HFFc6 (cell line): ENCODE measurements at regions not wholly inside any gene's neighbourhood (a gene's known extent, or its start where the extent isn't known, plus 50 kb on each side); places are given as distances from the start of the nearest gene placed in this dataset.
"Not testable (repeated sequence)": the region's sequence is repeated elsewhere in the genome, so short reads cannot be mapped to it uniquely, and the experiment has no call there.

Experiments used
- DNase-seq: peaks from one replicate; pipeline ENCODE4 v3.0.0-alpha.2; 2018
- H3K27ac Mint-ChIP-seq: 2 replicates; pipeline ENCODE4 v1.8.0; 2020; ENCODE audit warnings: mild to moderate bottlenecking, mixed read lengths
- H3K27me3 Mint-ChIP-seq: 2 replicates; pipeline ENCODE4 v1.8.0; 2021; ENCODE audit warnings: mild to moderate bottlenecking, moderate library complexity, mixed read lengths; ENCODE audit not compliant: insufficient read depth
- H3K36me3 Mint-ChIP-seq: 2 replicates; pipeline ENCODE4 v1.8.0; 2021; ENCODE audit warnings: low read depth, mixed read lengths
- H3K4me1 Mint-ChIP-seq: 2 replicates; pipeline ENCODE4 v1.8.0; 2020; ENCODE audit warnings: low read depth, mixed read lengths
- H3K4me3 Mint-ChIP-seq: 2 replicates; pipeline ENCODE4 v1.8.0; 2020; ENCODE audit warnings: mild to moderate bottlenecking, moderate library complexity, mixed read lengths
- H3K9me3 Mint-ChIP-seq: 2 replicates; pipeline ENCODE4 v1.8.0; 2020; ENCODE audit warnings: mild to moderate bottlenecking, mixed read lengths
- CTCF ChIP-seq: fragments of 200-600 bp; sonication (generic); IDR thresholded peaks from 2 replicates; pipeline ENCODE4 v1.5.0; 2021; ENCODE audit warnings: antibody characterized with exemption, mild to moderate bottlenecking

DNA sequence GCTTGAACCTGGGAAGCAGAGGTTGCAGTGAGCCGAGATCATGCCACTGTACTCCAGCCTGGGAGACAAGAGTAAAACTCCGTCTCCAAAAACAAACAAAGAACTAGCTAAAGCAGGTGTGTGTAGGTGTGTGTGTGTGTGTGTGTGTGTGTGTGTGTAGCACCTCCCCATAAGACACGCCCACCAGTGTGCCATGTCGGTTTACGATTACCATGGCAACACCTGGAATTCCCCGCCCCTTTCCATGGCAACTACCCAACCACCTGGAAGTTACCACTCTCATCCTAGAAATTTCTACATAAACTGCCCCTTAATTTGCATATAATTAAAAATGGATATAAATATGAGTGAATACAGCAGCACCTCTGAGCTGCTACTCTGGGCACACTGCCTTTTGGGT lies 80.9 kb upstream of the ADGRE5 start:
- Mint-ChIP-seq H3K36me3 (no peaks in the 10 kb centered on the region), H3K4me3 (no peak overlapping the region), H3K4me1 (no peaks in the 10 kb centered on the region), H3K9me3 (no peaks in the 10 kb centered on the region), H3K27ac (no peak overlapping the region), H3K27me3 (peaks cover 29% of the 10 kb centered on the region)
- no peak for TF ChIP-seq CTCF
- no peak for DNase-seq

DNA sequence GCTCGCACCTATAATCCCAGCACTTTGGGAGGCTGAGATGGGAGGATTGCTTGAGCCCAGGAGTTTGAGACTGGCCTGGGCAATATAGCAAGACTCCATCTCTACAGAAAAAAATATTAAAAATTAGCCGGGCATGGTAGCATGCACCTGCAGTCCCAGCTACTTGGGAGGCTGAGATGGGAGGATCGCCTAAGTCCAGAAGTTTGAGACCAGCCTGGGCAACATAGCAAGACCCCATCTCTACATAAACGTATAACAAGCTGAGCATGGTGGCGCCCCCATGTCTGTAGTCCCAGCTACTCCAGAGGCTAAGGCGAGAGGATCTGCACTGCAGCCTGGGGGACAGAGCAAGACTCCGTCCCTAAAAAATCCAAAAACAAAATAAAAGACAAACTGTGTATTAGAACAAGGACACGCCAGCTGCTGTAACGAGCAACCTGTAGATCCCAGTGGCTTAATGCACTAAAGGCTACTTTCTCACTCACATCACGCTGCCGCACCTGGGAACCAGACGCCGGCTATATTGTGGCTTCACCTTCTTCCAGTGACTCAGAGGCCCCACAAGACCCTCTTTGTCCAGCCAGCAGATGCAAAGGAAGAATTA lies 81.9 kb upstream of the ADGRE5 start:
- not testable (repeated sequence) for H3K4me3 Mint-ChIP-seq, DNase-seq, H3K4me1 Mint-ChIP-seq, H3K27ac Mint-ChIP-seq, H3K36me3 Mint-ChIP-seq, H3K9me3 Mint-ChIP-seq
- H3K27me3 Mint-ChIP-seq, result peaks cover 29% of the 10 kb centered on the region

GRCh38 chr19:14297883-14298576 lies 83.2 kb upstream of the ADGRE5 start:
- H3K27me3 Mint-ChIP-seq, result peaks cover 30% of the 10 kb centered on the region
- not testable (repeated sequence) for H3K4me3 Mint-ChIP-seq, H3K36me3 Mint-ChIP-seq, DNase-seq, H3K4me1 Mint-ChIP-seq, H3K9me3 Mint-ChIP-seq, H3K27ac Mint-ChIP-seq

DNA sequence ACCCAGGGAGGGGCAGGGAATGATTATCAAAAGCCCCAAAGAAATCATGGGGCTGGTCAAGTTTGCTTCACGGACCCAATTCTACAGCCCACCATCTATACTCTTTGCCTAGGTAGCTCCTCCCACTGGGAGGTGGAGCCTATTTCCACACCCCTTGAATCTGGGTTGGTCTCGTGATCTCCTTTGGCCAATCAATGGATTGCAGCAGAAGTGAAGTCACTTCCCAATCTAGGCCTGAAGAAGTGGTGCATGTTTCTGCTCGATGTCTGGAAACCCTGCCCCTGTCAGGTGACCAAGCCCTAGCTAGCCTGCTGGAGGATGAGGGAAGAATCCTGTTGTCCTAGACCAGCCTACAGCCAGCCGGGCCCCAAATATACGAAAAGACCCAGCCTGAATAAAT lies 86.3 kb upstream of the ADGRE5 start:
- H3K27ac Mint-ChIP-seq, H3K4me3 Mint-ChIP-seq, DNase-seq, H3K36me3 Mint-ChIP-seq, H3K4me1 Mint-ChIP-seq, H3K9me3 Mint-ChIP-seq: not testable (repeated sequence)
- peaks cover 18% of the 10 kb centered on the region for H3K27me3 Mint-ChIP-seq

- H3K4me3 Mint-ChIP-seq, result not testable (repeated sequence)
Observed at GRCh38 chr19:14293816-14294170, 87.5 kb upstream of the ADGRE5 start.

DNA sequence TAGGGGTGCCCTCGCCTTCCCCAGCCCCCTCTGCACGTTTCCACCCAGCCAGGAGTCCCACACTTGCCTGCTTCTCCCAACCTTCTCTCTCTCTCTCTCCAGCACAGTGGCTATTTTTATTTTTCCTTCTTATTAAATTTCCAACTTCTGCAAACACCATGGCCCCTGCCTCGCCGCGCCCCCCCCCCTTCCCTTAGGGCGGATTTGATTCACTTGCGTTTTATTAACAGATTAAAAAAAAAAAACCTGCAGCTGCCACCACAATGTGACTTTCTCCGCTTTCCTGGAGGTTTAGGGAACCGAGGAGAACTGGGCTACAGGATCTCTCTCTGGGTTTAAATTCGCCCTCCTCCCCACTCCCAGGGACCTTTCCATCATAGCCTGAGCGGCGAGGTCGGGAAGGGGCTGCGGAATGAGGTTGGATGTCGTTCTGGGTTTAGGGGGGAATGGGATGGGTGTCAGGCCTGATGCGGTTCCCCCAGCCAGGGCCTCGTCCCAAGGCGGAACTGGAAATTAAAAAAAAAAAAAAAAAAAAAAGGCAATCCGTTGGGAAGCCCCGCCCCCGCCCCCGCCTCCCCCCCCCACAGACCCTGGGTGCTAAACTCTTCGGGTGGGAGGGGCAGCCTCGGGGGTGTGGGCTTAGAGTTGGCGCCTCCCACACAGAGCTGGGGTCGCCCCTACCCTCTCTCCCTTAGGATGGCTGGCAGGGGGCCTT lies 87.3 kb upstream of the ADGRL1 start:
- H3K27ac Mint-ChIP-seq, result not testable (repeated sequence)

More at GRCh38 chr19:14293816-14294170, 87.5 kb upstream of the ADGRE5 start:
- H3K27me3 Mint-ChIP-seq, result peaks cover 25% of the 10 kb centered on the region
- not testable (repeated sequence) for DNase-seq, H3K36me3 Mint-ChIP-seq, H3K27ac Mint-ChIP-seq, H3K4me1 Mint-ChIP-seq, H3K9me3 Mint-ChIP-seq

DNA sequence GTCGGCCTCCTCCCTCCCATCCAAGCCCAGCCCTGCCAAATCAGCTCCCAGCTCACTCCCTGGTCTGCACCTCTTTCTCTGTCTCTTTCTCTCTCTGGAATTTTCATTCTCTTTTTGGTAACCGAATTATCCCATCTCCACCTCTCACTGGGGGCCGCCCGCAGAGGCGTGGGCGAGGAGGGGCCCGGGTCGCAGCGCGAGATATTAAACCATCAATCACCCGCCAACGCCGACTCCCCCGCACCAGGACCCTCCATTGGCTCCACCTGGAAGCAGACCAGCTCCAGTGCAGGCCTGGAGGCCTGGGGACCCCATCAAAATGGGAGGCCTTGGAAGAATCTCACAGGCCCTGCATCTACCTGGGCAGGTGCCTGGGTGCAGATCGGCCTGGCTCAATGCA lies 83.8 kb upstream of the ADGRL1 start:
- not testable (repeated sequence) for H3K4me1 Mint-ChIP-seq, H3K4me3 Mint-ChIP-seq, H3K27ac Mint-ChIP-seq, H3K36me3 Mint-ChIP-seq, DNase-seq, H3K9me3 Mint-ChIP-seq
- H3K27me3 Mint-ChIP-seq, result peaks cover 35% of the 10 kb centered on the region

More for the DNA sequence above, 87.3 kb upstream of the ADGRL1 start:
- not testable (repeated sequence) for H3K9me3 Mint-ChIP-seq, H3K4me1 Mint-ChIP-seq, H3K36me3 Mint-ChIP-seq, H3K4me3 Mint-ChIP-seq, DNase-seq
- H3K27me3 Mint-ChIP-seq, result peaks cover 30% of the 10 kb centered on the region

GRCh38 chr19:14287837-14288236 lies 81.9 kb upstream of the ADGRL1 start:
- H3K9me3 Mint-ChIP-seq, H3K4me3 Mint-ChIP-seq, H3K4me1 Mint-ChIP-seq, DNase-seq, H3K36me3 Mint-ChIP-seq, H3K27ac Mint-ChIP-seq: not testable (repeated sequence)
- peaks cover 29% of the 10 kb centered on the region for H3K27me3 Mint-ChIP-seq

DNA sequence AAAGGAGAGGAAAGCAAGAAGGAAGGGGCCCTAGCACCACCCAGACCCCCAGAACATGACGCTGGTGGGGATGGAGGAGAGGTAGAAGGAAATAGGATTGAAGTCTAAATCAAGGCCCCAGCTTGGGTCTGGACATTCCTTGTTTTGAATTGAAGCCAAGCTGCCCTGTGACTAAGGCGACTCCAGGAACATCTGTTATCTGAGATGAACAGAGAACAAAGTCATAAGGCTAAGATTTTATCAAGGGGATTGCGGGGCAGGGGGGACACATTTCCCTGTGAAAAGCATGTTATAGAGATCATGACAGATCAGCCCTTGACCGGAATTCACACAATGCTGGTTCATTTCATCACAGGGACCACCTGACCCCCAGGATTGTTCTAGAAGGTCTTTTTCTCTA lies 80.6 kb upstream of the ADGRL1 start:
- not testable (repeated sequence) for H3K4me3 Mint-ChIP-seq, H3K9me3 Mint-ChIP-seq, H3K27ac Mint-ChIP-seq, H3K4me1 Mint-ChIP-seq, H3K36me3 Mint-ChIP-seq
- DNase-seq, result peak; percentile 3
- peaks cover 31% of the 10 kb centered on the region for H3K27me3 Mint-ChIP-seq

DNA sequence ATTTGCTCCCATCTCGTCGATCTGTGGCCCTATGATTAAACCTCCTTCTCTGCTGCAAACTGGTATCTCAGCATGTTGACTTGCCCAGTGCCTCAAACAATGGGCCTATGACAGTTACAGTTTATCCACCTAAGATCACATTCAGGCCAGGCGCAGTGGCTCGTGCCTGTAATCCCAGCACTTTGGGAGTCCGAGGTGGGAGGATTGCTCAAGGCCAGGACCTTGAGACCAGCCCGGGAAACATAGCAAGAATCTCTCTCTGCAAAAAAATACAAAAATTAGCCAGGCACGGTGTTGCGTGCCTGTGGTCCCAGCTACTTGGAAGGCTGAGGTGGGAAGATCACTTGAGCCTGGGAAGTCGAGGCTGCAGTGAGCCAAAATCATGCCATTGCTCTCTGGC lies 79.8 kb upstream of the ADGRL1 start:
- not testable (repeated sequence) for DNase-seq, H3K27ac Mint-ChIP-seq, H3K36me3 Mint-ChIP-seq, H3K4me3 Mint-ChIP-seq, H3K9me3 Mint-ChIP-seq, H3K4me1 Mint-ChIP-seq
- peaks cover 36% of the 10 kb centered on the region for H3K27me3 Mint-ChIP-seq

DNA sequence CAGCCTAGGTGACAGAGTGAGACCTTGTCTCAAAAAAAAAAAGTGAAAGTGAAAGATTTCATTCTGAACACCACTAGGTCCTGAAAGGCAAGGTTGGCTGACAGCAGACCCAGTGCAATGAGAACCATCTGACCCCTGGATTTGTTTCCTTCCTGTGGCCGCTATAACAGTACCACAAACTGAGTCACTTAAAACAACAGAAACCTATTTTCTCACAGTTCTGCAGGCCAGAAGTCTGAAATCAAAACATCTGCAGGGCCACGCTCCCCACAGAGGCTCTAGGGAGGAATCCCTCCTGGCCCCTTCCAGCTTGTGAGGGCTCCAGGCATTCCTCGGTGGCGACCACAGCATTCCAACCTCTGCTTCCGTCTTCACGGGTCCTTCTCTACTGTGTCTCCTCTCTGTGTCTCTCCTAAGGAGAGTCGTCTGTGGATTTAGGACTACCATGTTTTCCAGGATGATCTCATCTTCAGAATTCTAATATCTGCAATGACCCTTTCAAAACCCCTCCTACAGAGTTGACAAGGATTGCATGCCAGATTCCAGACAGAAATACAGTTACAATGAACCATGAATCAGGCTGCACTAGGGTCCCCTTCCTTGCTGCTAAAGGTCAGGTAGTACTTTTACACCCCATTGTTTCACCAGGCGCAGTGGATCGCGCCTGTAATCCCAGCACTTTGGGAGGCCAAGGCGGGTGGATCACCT lies 78.0 kb upstream of the ADGRL1 start:
- H3K4me3 Mint-ChIP-seq, result peak overlapping the region; percentile 8

GRCh38 chr19:14279270-14279669 lies 73.3 kb upstream of the ADGRL1 start:
- H3K9me3 Mint-ChIP-seq, result peaks cover 26% of the 10 kb centered on the region
- H3K4me1 Mint-ChIP-seq, DNase-seq, H3K4me3 Mint-ChIP-seq, H3K36me3 Mint-ChIP-seq, H3K27ac Mint-ChIP-seq: not testable (repeated sequence)
- H3K27me3 Mint-ChIP-seq, result peaks cover 48% of the 10 kb centered on the region

More for the DNA sequence above, 78.0 kb upstream of the ADGRL1 start:
- H3K4me1 Mint-ChIP-seq, H3K36me3 Mint-ChIP-seq, H3K9me3 Mint-ChIP-seq: not testable (repeated sequence)
- peak; percentile 86 for DNase-seq
- H3K27ac Mint-ChIP-seq, result peak overlapping the region; percentile 30; the same call in 1 of the 2 replicates
- peaks cover 40% of the 10 kb centered on the region for H3K27me3 Mint-ChIP-seq
